OCI-LY1 (cell line): ENCODE measurements at regions not wholly inside any gene's neighbourhood (a gene's known extent, or its start where the extent isn't known, plus 50 kb on each side); places are given as distances from the start of the nearest gene placed in this dataset.

ENCODE experiments used
- EZH2 ChIP-seq: fragments of 200-600 bp; sonication (generic), shearing (Covaris generic); IDR thresholded peaks from 2 replicates; pipeline ENCODE4 v1.8.0; 2017; ENCODE audit warnings: borderline replicate concordance, mixed run types, mild to moderate bottlenecking, antibody characterized with exemption, low read length, moderate library complexity, mixed read lengths
- TF ChIP-seq, protein P1 (sequence below): fragments of 200-600 bp; sonication (generic), shearing (Covaris generic); IDR thresholded peaks from 2 replicates; pipeline ENCODE4 v1.5.1; 2017; ENCODE audit warnings: mild to moderate bottlenecking, antibody characterized with exemption, low read length, moderate library complexity, mixed read lengths

DNA sequence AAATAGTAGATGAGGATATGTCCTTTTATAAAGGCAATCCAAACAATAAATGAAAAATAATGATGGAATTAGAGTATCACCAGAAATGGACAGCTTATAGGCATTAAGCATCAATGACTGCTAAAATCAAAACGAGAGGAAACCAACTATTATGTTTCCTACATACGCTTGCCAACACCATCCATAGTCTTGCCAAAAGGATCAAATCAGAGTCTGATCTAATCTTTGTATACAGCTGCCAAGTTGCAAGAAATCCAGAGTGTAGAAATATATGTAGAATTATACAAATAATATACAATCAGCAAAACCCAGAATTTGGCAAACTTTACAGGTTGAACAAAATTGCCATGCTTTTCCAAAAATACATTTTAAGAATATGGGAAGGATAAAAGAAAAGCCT, 1661.6 kb downstream of the SLITRK1 start:
- TF ChIP-seq, protein P1, sequence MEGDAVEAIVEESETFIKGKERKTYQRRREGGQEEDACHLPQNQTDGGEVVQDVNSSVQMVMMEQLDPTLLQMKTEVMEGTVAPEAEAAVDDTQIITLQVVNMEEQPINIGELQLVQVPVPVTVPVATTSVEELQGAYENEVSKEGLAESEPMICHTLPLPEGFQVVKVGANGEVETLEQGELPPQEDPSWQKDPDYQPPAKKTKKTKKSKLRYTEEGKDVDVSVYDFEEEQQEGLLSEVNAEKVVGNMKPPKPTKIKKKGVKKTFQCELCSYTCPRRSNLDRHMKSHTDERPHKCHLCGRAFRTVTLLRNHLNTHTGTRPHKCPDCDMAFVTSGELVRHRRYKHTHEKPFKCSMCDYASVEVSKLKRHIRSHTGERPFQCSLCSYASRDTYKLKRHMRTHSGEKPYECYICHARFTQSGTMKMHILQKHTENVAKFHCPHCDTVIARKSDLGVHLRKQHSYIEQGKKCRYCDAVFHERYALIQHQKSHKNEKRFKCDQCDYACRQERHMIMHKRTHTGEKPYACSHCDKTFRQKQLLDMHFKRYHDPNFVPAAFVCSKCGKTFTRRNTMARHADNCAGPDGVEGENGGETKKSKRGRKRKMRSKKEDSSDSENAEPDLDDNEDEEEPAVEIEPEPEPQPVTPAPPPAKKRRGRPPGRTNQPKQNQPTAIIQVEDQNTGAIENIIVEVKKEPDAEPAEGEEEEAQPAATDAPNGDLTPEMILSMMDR: no peak
- no peak for TF ChIP-seq EZH2
